ENCODE measurements at regions not wholly inside any gene's neighbourhood (a gene's known extent, or its start where the extent isn't known, plus 50 kb on each side); places are given as distances from the start of the nearest gene placed in this dataset.

- H2AFZ ChIP-seq (ENCODE audit: low read length), result no peak overlapping the region
- FAIRE-seq, result no peak
- CTCF ChIA-PET (ENCODE audit: partially characterized antibody), result interaction anchor here (0.6 to 0.7 kb wide), 2 partner anchors 312 to 313 kb away, joined by 3 to 5 read pairs; no protein-coding TSS in a partner anchor
Observed at GRCh38 chr17:70771804-70772386, 602.6 kb downstream of the KCNJ2 start.

More at GRCh38 chr17:70771804-70772386, 602.6 kb downstream of the KCNJ2 start:
- Histone ChIP-seq H3K4ac (replicated peaks; ENCODE audit: insufficient read length, low read depth, low read length) (no peak overlapping the region), H3K4me1 (replicated peaks in 1 of 4; ENCODE audit: control insufficient read depth in 3 of 4, insufficient read depth in 4 of 4, low read length in 3 of 4) (no peaks in the 10 kb centered on the region), H3K9me3 (ENCODE audit: insufficient read depth in 2 of 2, low read depth in 1 of 2, low read length in 1 of 2) (no peaks in the 10 kb centered on the region), H3K36me3 (ENCODE audit: control insufficient read depth in 2 of 4, insufficient read depth in 4 of 4, low read length in 3 of 4) (no peaks in the 10 kb centered on the region), H3K4me3 (ENCODE audit: extremely low read depth in 1 of 4, insufficient read depth in 2 of 4, low read depth in 3 of 4, low read length in 4 of 4) (no peak overlapping the region), H4K8ac (ENCODE audit: extremely low read depth, insufficient read depth, low read length) (no peak overlapping the region), H3K79me2 (ENCODE audit: control insufficient read depth in 1 of 2, insufficient read depth in 2 of 2, low read length in 2 of 2) (no peaks in the 10 kb centered on the region), H3K79me1 (ENCODE audit: low read depth, low read length) (no peaks in the 10 kb centered on the region), H3K23me2 (ENCODE audit: low read depth, low read length) (no peaks in the 10 kb centered on the region), H4K5ac (ENCODE audit: insufficient read length, low read depth, low read length) (no peak overlapping the region), H2BK5ac (ENCODE audit: low read depth, low read length) (no peak overlapping the region), H3K18ac (ENCODE audit: extremely low read depth, low read length) (no peak overlapping the region), H2BK12ac (ENCODE audit: low read depth, low read length) (no peak overlapping the region), H2AK5ac (ENCODE audit: low read depth, low read length) (no peak overlapping the region), H3K23ac (ENCODE audit: insufficient read length) (no peak overlapping the region), H4K91ac (replicated peaks; ENCODE audit: insufficient read length, low read length) (no peak overlapping the region), H4K20me1 (replicated peaks in 1 of 2; ENCODE audit: control insufficient read depth in 1 of 2, insufficient read depth in 2 of 2, low read length in 2 of 2) (no peaks in the 10 kb centered on the region), H3K56ac (replicated peaks; ENCODE audit: insufficient read length, low read depth, low read length) (no peak overlapping the region), H2BK15ac (ENCODE audit: low read length) (no peak overlapping the region), H3K9ac (replicated peaks in 1 of 4; ENCODE audit: extremely low read depth in 1 of 4, low read depth in 3 of 4, low read length in 3 of 4) (no peak overlapping the region), H2BK120ac (replicated peaks; ENCODE audit: low read depth, low read length) (no peak overlapping the region), H3K14ac (ENCODE audit: insufficient read length) (no peak overlapping the region), H3K4me2 (ENCODE audit: insufficient read depth in 1 of 2, low read depth in 2 of 2, low read length in 2 of 2) (no peak overlapping the region), H2BK20ac (ENCODE audit: low read length) (no peak overlapping the region), H3K27ac (ENCODE audit: low read depth, low read length) (no peak overlapping the region), H3K27me3 (replicated peaks in 1 of 4; ENCODE audit: control insufficient read depth in 3 of 4, extremely low read depth in 1 of 4, insufficient read depth in 3 of 4, low read length in 3 of 4) (no peaks in the 10 kb centered on the region)
- POLR2A ChIA-PET (ENCODE audit: partially characterized antibody), result no interaction called here
- no peak for DNase-seq (ENCODE audit: low read depth in 1 of 2, low spot score in 2 of 2)
- WGBS, 2 experiments (ENCODE audit: extremely low coverage in 1 of 2, insufficient coverage in 1 of 2, insufficient read length in 1 of 2, insufficient replicate concordance in 2 of 2, low coverage in 1 of 2, low lambda C conversion rate in 2 of 2, missing lambda C conversion rate in 1 of 2), result 91% methylated on average over 14 of the region's 14 CpGs; no CpG with 5 or more reads in 1 of the 2 experiments
- TF ChIP-seq RAD21 (IDR thresholded peaks at IDR 0.05 in 1 of 2, conservative IDR thresholded peaks at IDR 0.05 in 1 of 2; ENCODE audit: low read depth in 2 of 2, low read length in 2 of 2), result no peak
- no peak for TF ChIP-seq USF2 (IDR thresholded peaks at IDR 0.05; ENCODE audit: low read length)
- TF ChIP-seq ZNF274 (IDR thresholded peaks at IDR 0.05; ENCODE audit: borderline replicate concordance, extremely low read depth, low read length), result no peak
- TF ChIP-seq SP4 (IDR thresholded peaks at IDR 0.05; ENCODE audit: low read length), result no peak
- TF ChIP-seq SP2 (IDR thresholded peaks at IDR 0.05; ENCODE audit: low read length), result no peak
- TF ChIP-seq GABPA (IDR thresholded peaks at IDR 0.05; ENCODE audit: borderline replicate concordance, insufficient read depth, low read length), result no peak
- TF ChIP-seq JUN (IDR thresholded peaks at IDR 0.05; ENCODE audit: low read depth, low read length), result no peak
